DMS53 treated with DMSO at 0.1 percent for 48 hours (cell line): ENCODE measurements at regions not wholly inside any gene's neighbourhood (a gene's known extent, or its start where the extent isn't known, plus 50 kb on each side); places are given as distances from the start of the nearest gene placed in this dataset.
"Not testable (repeated sequence)": the region's sequence is repeated elsewhere in the genome, so short reads cannot be mapped to it uniquely, and the experiment has no call there.

Experiments
- DNase-seq: peaks from one replicate; lab custom pipeline; 2025; ENCODE audit not compliant: unreplicated experiment; lab: John Stamatoyannopoulos, UW

DNA sequence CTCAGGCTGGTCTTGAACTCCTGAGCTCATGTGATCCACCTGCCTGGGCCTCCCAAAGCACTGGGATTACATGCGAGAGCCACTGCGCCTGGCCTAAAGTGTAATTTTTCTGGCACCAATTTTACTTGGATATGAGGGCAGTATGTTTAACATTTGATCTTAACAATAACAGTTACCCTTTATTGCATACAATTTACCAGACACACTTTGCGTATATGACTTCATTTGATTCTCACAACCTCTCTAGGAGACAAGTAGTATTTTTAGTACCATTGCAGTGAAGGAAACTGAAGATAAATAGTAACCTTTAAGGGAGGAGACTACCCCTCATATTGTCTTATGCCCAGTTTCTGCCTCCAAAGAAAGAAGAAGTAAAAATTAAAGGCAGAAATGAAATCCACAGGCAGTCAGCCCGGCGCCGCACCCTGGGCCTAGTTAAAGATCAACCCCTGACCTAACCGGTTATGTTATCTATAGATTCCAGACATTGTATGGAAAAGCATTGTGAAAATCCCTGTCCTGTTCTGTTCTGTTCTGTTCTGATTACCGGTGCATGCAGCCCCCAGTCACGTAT lies 54.0 kb downstream of the CYP26A1 start:
- DNase-seq: not testable (repeated sequence)

DNA sequence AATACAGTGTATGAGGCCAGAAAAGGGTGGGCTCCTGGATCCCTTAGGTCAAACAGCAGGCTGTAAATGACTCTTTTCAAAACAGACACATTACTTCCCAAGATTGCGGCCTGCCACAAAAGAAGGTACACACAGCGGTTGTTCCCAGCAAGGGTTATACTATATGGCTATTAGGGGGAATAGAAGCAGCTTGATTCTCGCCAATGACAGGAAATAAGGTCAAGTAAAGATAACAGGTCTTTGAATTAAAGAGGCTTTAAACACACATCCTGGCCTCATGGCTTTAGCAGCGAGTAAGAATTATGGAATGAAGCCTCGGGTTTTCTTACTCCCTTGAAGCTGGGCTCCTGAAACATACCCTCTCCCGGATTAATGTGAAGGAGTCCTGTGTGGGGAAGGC lies 58.3 kb downstream of the CYP26A1 start:
- no peak for DNase-seq

- DNase-seq: no peak
Observed at GRCh38 chr10:93138113-93138870, 64.6 kb downstream of the CYP26A1 start.

GRCh38 chr10:93139059-93139655 lies 65.5 kb downstream of the CYP26A1 start:
- DNase-seq: no peak

DNA sequence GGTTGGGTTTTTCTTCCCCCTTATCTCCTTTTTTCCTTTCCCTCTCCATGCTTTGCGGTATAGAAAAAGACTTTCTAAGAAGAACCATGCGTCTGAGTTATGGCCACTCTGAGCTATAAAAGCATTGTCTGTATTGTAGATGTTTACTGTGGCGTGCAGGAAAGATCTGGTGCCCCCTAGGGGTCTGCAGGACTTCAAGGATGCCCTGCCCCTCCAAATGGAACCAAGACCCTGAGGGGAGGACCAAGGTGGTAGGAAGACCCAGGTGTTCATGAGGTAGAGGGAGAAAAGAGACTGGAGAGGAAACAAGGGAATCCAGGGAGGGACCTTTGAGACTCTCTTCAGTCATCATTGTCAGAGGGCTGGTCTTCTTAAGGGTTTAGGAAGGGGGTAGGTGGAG lies 68.8 kb downstream of the CYP26A1 start:
- no peak for DNase-seq

- DNase-seq: no peak
Observed at GRCh38 chr10:93143281-93143680, 69.6 kb downstream of the CYP26A1 start.

GRCh38 chr10:93146336-93146735 lies 72.6 kb downstream of the CYP26A1 start:
- DNase-seq: no peak

DNA sequence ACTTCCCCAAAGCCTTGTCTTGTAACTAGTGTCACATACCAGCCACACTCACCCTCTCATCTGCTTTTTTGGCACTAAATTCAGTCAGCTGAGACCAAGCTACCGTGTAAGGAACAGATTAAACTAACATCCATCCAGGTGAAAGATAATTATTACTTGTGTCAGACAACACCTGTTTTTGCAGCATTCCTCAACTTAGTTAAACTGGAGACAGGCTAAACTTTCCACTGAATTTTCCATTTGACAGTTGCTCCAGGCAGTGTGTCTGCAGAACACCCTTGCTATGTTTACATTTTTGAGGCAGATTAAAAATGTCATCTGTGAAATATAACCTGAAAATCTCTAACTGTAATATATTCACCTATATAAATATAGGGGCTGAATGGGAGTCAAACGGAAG lies 73.6 kb downstream of the CYP26A1 start:
- DNase-seq: no peak

DNA sequence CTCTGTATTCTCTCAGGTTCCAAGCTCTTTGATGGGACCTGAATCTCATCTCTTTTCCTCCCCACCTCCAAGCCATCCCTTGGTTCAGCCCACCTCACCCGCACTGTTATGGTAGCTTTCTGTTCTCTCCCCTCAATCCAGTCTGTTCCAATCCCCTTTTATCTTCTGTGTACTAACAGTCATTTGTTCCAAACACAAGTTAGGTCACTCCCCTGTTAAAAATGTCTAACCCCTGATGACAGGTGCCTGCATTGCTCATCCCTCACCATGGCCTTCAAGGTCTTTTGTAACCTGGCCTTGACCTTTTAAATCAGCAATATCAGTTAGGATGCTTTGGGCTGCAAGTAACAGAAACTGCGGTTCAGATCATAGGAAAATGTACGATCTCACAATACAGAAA lies 74.8 kb downstream of the CYP26A1 start:
- DNase-seq: no peak

DNA sequence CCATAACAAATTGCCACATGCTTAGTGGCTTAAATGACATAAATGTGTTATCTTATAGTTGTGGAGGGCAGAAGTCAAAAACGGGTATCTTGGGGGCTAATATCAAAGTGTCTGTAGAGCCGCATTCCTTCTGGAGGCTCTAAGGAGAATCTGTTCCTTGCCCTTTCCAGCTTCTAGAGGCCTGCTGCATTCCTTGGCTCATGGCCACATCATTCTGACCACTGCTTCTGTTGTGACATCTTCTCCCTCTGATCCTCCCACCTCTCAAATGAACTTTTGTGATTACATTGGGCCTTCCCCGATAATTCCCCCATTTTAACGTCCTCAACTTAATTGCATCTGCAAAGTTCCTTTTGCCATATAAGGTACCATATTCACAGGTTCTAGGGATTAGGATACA lies 76.1 kb downstream of the CYP26A1 start:
- no peak for DNase-seq

DNA sequence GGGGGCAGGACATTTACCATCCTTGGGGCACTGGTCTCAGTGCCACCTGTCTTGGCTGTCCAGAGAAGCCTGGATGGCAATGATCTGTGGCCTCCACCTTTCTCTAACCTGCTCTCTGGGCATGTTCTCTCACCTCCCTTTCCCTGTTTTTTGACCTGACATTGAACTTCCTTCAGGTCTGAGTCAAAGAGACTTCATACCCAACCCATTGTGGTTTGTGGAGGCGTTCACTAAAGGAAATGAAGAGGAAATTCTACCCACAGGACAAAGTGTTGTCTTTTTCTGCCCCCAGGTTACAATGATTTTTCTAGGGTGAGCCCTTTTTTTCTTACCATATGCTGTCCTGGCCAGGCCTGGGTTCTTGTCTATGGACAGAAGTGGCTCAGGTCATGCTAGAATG lies 76.6 kb downstream of the CYP26A1 start:
- DNase-seq: no peak

DNA sequence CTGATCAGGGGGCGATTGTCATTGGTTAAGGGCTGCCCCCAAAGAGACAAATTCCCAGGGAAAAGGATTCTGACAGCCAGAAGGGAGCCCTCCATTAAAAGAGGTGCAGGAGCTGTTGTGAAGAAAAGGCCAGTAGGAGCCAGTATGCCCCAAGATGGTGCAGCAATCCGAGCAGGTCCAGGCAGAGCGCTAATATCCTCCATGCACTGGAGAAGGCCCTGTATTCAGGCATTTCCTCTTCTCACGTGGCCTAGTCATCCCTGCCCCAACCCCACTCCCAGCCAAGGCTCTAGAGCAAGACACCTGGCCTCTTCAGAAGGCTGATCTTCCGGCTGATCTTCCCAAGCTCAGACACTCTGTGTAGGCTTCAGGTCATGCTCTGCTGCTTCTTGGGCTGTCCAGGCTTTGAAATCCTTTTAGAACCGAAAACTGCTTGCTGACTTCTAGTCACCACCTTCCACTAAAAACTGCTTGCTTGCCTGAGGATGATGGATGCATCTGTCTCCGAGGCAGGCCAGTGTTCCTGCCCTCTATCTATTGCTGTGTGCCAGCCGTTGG lies 77.4 kb downstream of the CYP26A1 start:
- no peak for DNase-seq

- DNase-seq: no peak
Observed at GRCh38 chr10:93152136-93152535, 78.4 kb downstream of the CYP26A1 start.

- DNase-seq: no peak
Observed at GRCh38 chr10:93154531-93154930, 80.8 kb downstream of the CYP26A1 start.

DNA sequence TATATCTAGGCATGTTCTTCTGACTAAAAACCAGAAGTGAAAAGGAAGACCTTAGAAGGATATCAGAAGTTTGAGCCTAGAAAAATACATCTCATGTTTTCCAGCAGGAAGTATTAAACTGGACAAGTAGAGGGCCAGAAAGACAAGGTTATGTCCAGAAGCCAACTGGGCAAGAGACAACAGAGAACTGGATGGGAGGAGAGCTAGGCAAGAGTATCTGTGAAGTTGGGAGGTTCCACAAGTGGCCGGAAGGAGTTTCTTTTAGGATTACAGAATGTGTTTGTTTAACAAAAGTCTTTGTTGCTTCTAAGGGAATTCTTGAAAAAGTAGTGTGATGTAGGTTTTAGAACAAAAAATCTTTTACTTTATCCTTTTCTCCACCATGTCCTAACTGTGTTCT lies 86.4 kb downstream of the CYP26A1 start:
- DNase-seq: no peak

DNA sequence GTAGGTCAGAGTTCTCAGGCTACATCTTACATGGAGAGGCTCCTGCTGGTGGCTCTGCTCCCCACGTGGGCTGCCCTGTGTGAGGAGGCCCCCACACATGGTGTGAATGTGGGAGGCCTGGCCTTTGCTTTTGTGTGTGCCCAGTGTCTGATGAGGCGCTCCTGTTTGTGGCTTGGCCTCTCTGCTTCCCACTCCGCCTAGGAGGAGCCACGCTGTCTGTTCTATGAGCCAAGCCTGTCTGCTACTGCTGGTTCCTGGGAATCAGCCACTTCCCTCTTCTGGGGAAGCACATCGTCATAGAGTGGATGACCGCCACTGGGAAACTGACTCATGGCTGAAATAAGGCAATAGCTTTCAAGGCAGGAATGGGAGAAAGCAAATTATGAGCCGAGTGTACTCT lies 87.1 kb downstream of the CYP26A1 start:
- no peak for DNase-seq

- no peak for DNase-seq
Observed at GRCh38 chr10:93165367-93165766, 91.7 kb downstream of the CYP26A1 start.

DNA sequence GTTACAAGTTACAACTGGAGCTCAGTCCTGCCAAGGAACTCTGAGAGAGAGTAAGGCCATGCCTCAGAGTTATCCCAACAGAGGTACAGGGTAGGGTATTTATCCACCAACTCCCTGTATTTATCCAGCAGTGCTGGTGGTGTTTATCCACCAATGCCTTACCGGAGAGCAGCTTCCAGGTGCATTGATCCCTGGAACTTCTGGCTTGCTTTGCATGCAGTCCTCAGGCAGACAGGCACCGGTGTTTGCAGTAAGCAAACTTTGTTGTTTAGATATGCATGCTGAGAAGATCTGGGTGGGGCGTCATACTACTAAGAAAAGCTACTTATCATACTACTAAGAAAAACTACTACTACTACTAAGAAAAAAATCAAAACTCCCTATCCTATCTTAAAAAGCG lies 92.4 kb downstream of the CYP26A1 start:
- DNase-seq: no peak

GRCh38 chr10:93171837-93172236 lies 98.1 kb downstream of the CYP26A1 start:
- no peak for DNase-seq

GRCh38 chr10:93173967-93174845 lies 100.5 kb downstream of the CYP26A1 start:
- DNase-seq: no peak

- DNase-seq: no peak
Observed at GRCh38 chr10:93175490-93175889, 101.8 kb downstream of the CYP26A1 start.
